HEK293T (cell line): ENCODE measurements at regions not wholly inside any gene's neighbourhood (a gene's known extent, or its start where the extent isn't known, plus 50 kb on each side); places are given as distances from the start of the nearest gene placed in this dataset.

ENCODE experiments used
- CTCF ChIA-PET: fragments of 350-600 bp; formaldehyde crosslinking; extraction: SDS; loops from one replicate; lab custom pipeline; 2021; ENCODE audit warnings: antibody characterized with exemption, inconsistent platforms; lab: Yijun Ruan, JAX
- POLR2A ChIA-PET: fragments of 350-600 bp; formaldehyde crosslinking; extraction: SDS; loops from one replicate; lab custom pipeline; 2020; ENCODE audit warnings: antibody characterized with exemption, inconsistent platforms; lab: Yijun Ruan, JAX
- DNase-seq: peaks from one replicate; pipeline ENCODE4 v3.0.0; 2012; ENCODE audit warnings: mixed read lengths; ENCODE audit errors: extremely low spot score
- ARNT ChIP-seq: fragments of 450-650 bp; IDR thresholded peaks from 2 replicates; pipeline ENCODE4 v1.6.1; 2017; ENCODE audit warnings: mild to moderate bottlenecking
- BHLHE40 ChIP-seq: fragments of 450-650 bp; IDR thresholded peaks from 2 replicates; pipeline ENCODE4 v1.6.1; 2016; ENCODE audit warnings: mild to moderate bottlenecking, moderate library complexity, borderline replicate concordance
- CTBP1 ChIP-seq: fragments of 450-650 bp; IDR thresholded peaks from 2 replicates; pipeline ENCODE4 v1.6.1; 2016; ENCODE audit warnings: borderline replicate concordance
- ELF4 ChIP-seq: fragments of 450-650 bp; IDR thresholded peaks from 2 replicates; pipeline ENCODE4 v1.6.1; 2017; ENCODE audit warnings: antibody characterized with exemption
- FOXA1 ChIP-seq: fragments of 450-650 bp; IDR thresholded peaks from 2 replicates; pipeline ENCODE4 v1.6.1; 2016; ENCODE audit warnings: mild to moderate bottlenecking
- FOXK2 ChIP-seq: fragments of 450-650 bp; IDR thresholded peaks from 2 replicates; pipeline ENCODE4 v1.6.1; 2016; ENCODE audit warnings: mild to moderate bottlenecking
- FOXM1 ChIP-seq: fragments of 450-650 bp; IDR thresholded peaks from 2 replicates; pipeline ENCODE4 v1.6.1; 2017; ENCODE audit warnings: mild to moderate bottlenecking, borderline replicate concordance
- HDGF ChIP-seq: fragments of 450-650 bp; IDR thresholded peaks from 2 replicates; pipeline ENCODE4 v1.6.1; 2017; ENCODE audit warnings: antibody characterized with exemption, borderline replicate concordance
- L3MBTL2 ChIP-seq: fragments of 450-650 bp; conservative IDR thresholded peaks from 2 replicates; pipeline ENCODE4 v1.6.1; 2016; ENCODE audit warnings: mild to moderate bottlenecking
- LEF1 ChIP-seq: fragments of 450-650 bp; IDR thresholded peaks from 2 replicates; pipeline ENCODE4 v1.6.1; 2017; ENCODE audit warnings: mild to moderate bottlenecking, borderline replicate concordance
- NFRKB ChIP-seq: fragments of 450-650 bp; IDR thresholded peaks from 2 replicates; pipeline ENCODE4 v1.6.1; 2016; ENCODE audit warnings: mild to moderate bottlenecking, moderate library complexity
- PKNOX1 ChIP-seq: fragments of 450-650 bp; IDR thresholded peaks from 2 replicates; pipeline ENCODE4 v1.6.1; 2016
- SP1 ChIP-seq: fragments of 450-650 bp; IDR thresholded peaks from 2 replicates; pipeline ENCODE4 v1.6.1; 2017
- SUZ12 ChIP-seq: fragments of 450-650 bp; IDR thresholded peaks from 2 replicates; pipeline ENCODE4 v1.6.1; 2016; ENCODE audit warnings: mild to moderate bottlenecking
- TARDBP ChIP-seq: fragments of 450-650 bp; IDR thresholded peaks from 2 replicates; pipeline ENCODE4 v1.6.1; 2016
- ZNF384 ChIP-seq: fragments of 450-650 bp; IDR thresholded peaks from 2 replicates; pipeline ENCODE4 v1.6.1; 2016

DNA sequence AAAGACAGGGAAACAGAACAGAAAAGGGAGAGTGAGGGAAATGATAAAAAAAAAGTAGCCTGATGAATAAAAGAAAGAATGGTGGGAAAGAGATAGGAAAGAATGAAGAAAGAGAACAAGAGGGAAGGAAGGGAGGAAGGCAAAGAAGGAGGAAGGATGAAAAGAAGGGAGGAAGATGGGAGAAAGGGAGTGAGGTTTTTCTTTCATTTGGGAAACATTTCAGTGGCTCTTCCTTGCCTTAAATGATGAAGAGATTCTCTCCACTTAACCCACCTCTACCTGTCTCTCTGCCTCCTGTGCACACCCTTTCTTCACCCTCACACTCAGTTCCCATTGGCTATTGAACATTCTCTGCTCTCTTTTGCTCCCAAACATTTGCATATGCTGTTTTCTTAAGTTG, 222.1 kb upstream of the DEFB112 start:
- CTCF ChIA-PET: no interaction called here
- TF ChIP-seq NFRKB (no peak), LEF1 (no peak), HDGF (no peak), FOXK2 (no peak), BHLHE40 (no peak), ARNT (no peak), CTBP1 (no peak), ELF4 (no peak), SUZ12 (no peak), L3MBTL2 (no peak)
- POLR2A ChIA-PET: no interaction called here

DNA sequence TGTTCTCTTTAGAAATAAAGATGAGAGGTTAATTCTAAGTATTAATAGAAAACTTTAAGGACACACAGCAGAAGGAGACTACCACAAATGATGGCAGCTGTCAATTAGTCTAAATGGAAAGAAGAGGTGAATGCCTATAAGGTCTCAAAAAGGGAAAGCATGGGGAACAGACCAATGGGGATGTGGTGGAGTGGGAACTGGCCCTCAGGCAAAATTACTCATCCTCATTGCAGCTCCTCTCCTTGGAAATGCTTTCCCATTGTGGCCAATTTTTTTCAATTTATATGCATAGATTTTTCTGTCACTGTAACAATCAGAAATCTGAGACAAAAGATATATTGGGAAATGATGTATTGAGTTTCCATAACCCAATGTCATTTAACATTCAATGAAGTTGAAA, 222.9 kb upstream of the DEFB112 start:
- DNase-seq: no peak
- TF ChIP-seq HDGF (no peak), BHLHE40 (no peak), TARDBP (no peak), FOXM1 (no peak), PKNOX1 (no peak), FOXA1 (no peak), LEF1 (no peak), SUZ12 (no peak), NFRKB (no peak), L3MBTL2 (no peak), FOXK2 (no peak)
- POLR2A ChIA-PET: no interaction called here

More for the DNA sequence above, 222.1 kb upstream of the DEFB112 start:
- no peak for DNase-seq

GRCh38 chr6:50276771-50277261, 227.1 kb upstream of the DEFB112 start:
- no peak for DNase-seq
- TF ChIP-seq TARDBP: no peak
- ChIA-PET POLR2A (no interaction called here), CTCF (no interaction called here)

More for the DNA sequence above, 222.9 kb upstream of the DEFB112 start:
- CTCF ChIA-PET: no interaction called here

DNA sequence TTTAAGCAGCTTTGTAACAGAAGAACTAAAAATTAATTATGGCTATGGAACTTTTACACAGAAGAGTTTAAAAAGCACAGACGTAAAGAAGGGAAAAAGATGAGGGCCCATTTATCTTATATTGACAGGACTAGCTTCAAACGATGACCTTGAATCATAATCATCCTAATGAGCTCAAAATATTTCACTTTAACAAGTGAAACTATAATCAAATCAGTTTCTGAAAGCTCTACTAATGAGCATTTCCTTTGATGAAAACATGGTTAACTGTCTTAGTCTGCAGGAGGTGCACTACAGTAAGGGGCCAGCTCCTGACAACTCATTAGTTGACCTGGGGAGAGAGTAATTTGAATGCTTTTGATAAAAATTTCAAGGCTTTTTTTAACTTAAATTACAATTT, 228.0 kb upstream of the DEFB112 start:
- CTCF ChIA-PET: no interaction called here
- DNase-seq: no peak
- no peak for TF ChIP-seq SP1
- TF ChIP-seq FOXA1: no peak
- POLR2A ChIA-PET: no interaction called here

- TF ChIP-seq FOXK2 (no peak), HDGF (no peak), ZNF384 (no peak)
- POLR2A ChIA-PET: no interaction called here
- CTCF ChIA-PET: no interaction called here
- no peak for DNase-seq
Measured at GRCh38 chr6:50278663-50279062, 228.9 kb upstream of the DEFB112 start.

DNA sequence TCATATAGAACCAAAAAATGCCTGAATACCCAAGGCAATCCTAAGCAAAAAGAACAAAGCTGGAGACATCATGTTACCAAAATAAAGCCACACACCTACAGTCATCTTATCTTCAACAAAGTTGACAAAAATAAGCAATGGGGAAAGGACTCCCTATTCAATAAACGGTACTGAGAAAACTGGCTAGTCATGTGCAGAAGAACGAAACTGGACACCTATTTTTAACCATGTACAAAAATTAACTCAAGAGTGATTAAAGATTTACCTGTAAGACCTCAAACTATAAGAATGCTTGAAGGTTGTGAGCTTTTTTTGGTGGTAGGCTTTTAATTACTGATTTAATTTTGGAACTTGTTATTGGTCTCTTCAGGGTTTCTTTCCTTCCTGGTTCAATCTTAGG, 236.0 kb upstream of the DEFB112 start:
- ChIA-PET POLR2A (no interaction called here), CTCF (no interaction called here)
- DNase-seq: no peak
- TF ChIP-seq LEF1 (no peak), SP1 (no peak), CTBP1 (no peak), TARDBP (no peak), FOXK2 (no peak), FOXM1 (no peak), SUZ12 (no peak)

- CTCF ChIA-PET: no interaction called here
- POLR2A ChIA-PET: no interaction called here
- TF ChIP-seq NFRKB (no peak), FOXA1 (no peak), BHLHE40 (no peak), LEF1 (no peak), TARDBP (no peak)
- DNase-seq: no peak
Measured at GRCh38 chr6:50288241-50288640, 238.5 kb upstream of the DEFB112 start.

GRCh38 chr6:50288881-50289280, 239.2 kb upstream of the DEFB112 start:
- DNase-seq: no peak
- ChIA-PET CTCF (no interaction called here), POLR2A (no interaction called here)
- TF ChIP-seq FOXM1 (no peak), CTBP1 (no peak), HDGF (no peak), PKNOX1 (no peak), SP1 (no peak), TARDBP (no peak), ZNF384 (no peak), ARNT (no peak), FOXA1 (no peak), SUZ12 (no peak)

- ChIA-PET CTCF (no interaction called here), POLR2A (no interaction called here)
- TF ChIP-seq L3MBTL2 (no peak), LEF1 (no peak), FOXK2 (no peak), NFRKB (no peak), PKNOX1 (no peak), ELF4 (no peak), CTBP1 (no peak), TARDBP (no peak), SP1 (no peak), ZNF384 (no peak), FOXA1 (no peak)
- DNase-seq: no peak
Measured at GRCh38 chr6:50289366-50289765, 239.6 kb upstream of the DEFB112 start.
